Spleen (tissue), 7 donors: ENCODE measurements at regions not wholly inside any gene's neighbourhood (a gene's known extent, or its start where the extent isn't known, plus 50 kb on each side); places are given as distances from the start of the nearest gene placed in this dataset.

ENCODE experiments used
- POLR2AphosphoS5 ChIP-seq, 3 donors: sonication (generic); formaldehyde crosslinking; IDR thresholded peaks; one replicate each; pipeline ENCODE4 v1.5.1; 2017; ENCODE audit warnings: antibody characterized with exemption in 3 of 3
- TF ChIP-seq, protein P1 (sequence below), 11 experiments: fragments of 200-600 bp in 7 of 11; fragments of 450-650 bp in 4 of 11; sonication (generic) in 4 of 11; IDR thresholded peaks in 8 of 11; conservative IDR thresholded peaks in 3 of 11; 1 replicate in 7 of 11; 2 replicates in 4 of 11; pipeline versions ENCODE4 v1.4.0 to v1.8.0; 2016 to 2021; ENCODE audit warnings: antibody characterized with exemption in 11 of 11, inconsistent platforms in 4 of 11, mild to moderate bottlenecking in 1 of 11
- donor health status: DM: no; HTN: no; CAD: no; lungs with moderate emphysema.
- donor health status: DM: no; HTN: no; CAD: no.
- donor health status: DM: no; HTN: no; CAD: no.

DNA sequence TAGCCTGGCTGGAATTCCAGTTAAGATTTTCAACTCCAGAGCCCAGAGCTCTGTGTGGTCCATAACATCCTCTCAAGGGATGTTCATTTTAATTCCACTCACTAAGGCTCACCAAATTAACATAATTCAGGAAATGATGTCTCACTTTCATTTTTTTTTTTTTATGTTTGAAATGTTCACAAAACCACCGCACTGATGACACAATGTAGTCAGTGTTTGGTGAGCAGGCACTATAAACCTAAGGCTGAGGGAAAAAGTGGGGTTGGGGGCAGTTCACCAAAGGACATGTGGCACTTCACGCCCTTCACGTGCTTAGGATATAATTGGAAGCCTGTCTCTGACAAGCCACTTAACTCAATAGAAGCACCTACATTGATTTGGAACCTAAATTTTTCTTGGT is 177.3 kb upstream of the CAMK1G start:
- TF ChIP-seq, protein P1, sequence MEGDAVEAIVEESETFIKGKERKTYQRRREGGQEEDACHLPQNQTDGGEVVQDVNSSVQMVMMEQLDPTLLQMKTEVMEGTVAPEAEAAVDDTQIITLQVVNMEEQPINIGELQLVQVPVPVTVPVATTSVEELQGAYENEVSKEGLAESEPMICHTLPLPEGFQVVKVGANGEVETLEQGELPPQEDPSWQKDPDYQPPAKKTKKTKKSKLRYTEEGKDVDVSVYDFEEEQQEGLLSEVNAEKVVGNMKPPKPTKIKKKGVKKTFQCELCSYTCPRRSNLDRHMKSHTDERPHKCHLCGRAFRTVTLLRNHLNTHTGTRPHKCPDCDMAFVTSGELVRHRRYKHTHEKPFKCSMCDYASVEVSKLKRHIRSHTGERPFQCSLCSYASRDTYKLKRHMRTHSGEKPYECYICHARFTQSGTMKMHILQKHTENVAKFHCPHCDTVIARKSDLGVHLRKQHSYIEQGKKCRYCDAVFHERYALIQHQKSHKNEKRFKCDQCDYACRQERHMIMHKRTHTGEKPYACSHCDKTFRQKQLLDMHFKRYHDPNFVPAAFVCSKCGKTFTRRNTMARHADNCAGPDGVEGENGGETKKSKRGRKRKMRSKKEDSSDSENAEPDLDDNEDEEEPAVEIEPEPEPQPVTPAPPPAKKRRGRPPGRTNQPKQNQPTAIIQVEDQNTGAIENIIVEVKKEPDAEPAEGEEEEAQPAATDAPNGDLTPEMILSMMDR (IDR thresholded peaks at IDR 0.05 in 8 of 11, conservative IDR thresholded peaks at IDR 0.05 in 3 of 11): no peak
- no peak for TF ChIP-seq POLR2AphosphoS5 (IDR thresholded peaks at IDR 0.05)
